ENCODE measurements at regions not wholly inside any gene's neighbourhood (a gene's known extent, or its start where the extent isn't known, plus 50 kb on each side); places are given as distances from the start of the nearest gene placed in this dataset.

DNA sequence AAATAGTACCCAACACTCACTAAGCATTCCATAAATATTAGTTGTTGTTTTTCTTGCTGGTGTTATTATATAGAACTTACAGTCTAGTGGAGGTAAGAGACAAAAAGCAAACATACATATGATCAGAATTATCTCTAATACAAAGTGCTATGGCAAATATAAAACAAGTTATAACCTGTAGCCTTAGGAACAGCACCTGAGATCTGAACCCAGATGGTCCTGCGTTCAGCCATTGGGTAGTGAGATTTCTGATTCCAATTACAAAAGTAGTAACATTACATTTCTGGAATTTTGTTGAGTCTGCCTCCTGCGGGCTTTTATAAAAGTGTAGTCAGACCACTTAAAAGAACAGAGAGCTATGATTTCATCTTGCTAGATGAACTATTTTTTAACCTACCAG, 242.9 kb upstream of the ZNF462 start:
- intact Hi-C loops (cut with DNase I, micrococcal nuclease), result no loop called here
- no peaks in the 10 kb centered on the region for H3K27me3 Mint-ChIP-seq
- ChIA-PET CTCF (no interaction called here), POLR2A (no interaction called here)
- no peak overlapping the region for H3K4me3 Mint-ChIP-seq
- DNase-seq (no peak), ATAC-seq (no peak)
- H3K36me3 Mint-ChIP-seq (ENCODE audit: low read depth), result no peaks in the 10 kb centered on the region
- H3K27ac Mint-ChIP-seq, result no peak overlapping the region
- H3K4me1 Mint-ChIP-seq, result no peaks in the 10 kb centered on the region
- no peaks in the 10 kb centered on the region for H3K9me3 Mint-ChIP-seq (ENCODE audit: low read depth)

DNA sequence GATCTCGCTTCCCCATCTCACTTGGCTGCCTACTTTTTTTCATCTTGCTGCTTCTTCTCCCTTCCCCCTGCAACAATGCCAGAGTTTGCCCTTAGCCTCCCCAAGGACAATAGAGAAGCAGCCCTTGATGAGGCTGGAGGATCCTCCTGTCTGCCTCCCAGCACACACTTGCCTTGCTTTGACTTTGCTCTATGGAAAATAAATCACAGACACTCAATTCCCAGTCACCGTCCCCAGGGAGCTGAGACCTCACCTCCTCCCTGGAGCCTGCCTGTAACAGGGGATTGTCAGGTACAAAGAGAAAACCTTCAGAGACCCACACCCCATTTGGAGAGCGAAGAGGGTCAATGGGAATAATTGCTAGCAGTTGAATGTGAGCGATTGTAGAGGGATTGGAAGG, 242.1 kb upstream of the ZNF462 start:
- no peak for DNase-seq
- intact Hi-C loops (cut with DNase I, micrococcal nuclease), result no loop called here
- POLR2A ChIA-PET, result no interaction called here
- Mint-ChIP-seq H3K4me3 (no peak overlapping the region), H3K27me3 (no peaks in the 10 kb centered on the region), H3K36me3 (ENCODE audit: low read depth) (no peaks in the 10 kb centered on the region), H3K27ac (no peak overlapping the region), H3K9me3 (ENCODE audit: low read depth) (no peaks in the 10 kb centered on the region), H3K4me1 (no peaks in the 10 kb centered on the region)
- CTCF ChIA-PET, result no interaction called here
- no peak for ATAC-seq

DNA sequence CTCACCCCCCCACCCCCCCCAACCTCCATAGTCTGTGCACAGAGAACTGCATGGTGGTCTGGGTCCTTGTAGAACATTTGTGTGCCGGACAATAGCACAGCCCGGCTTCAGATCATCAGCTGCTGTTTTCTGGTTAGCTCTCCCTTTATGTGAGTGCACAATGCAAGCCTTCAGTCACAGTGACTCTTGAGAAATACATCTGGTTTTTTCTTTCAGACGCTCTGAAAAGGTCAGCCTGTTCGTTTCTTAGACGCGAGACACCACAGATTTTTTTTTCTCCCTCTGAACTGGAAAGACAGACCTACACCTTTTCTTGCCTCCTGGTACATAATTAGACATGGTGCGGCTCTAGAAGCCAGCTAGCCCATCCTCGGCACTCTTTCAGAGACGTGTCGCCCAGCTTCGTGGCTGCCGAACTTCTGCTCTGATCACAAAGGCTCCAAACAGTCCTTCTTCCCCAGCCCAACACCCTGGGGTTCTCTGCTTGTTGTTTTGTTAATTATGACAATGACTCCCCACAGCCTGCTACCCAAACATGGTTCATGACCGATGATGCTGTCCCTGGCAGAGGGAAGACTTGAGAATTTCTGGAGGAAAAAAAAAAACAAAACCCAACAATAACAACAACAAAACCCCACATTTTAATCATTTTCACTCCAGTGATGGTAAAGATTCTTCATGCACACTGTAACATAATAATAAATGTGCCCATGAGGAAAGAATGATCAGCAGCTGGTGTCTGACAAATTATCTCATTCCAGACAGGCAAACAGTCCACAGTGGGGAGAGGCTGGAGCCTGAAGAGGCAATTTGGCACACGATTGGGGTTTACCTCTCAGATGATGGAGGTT, 241.4 kb upstream of the ZNF462 start:
- Mint-ChIP-seq H3K36me3 (ENCODE audit: low read depth) (no peaks in the 10 kb centered on the region), H3K27ac (no peak overlapping the region), H3K4me3 (no peak overlapping the region), H3K9me3 (ENCODE audit: low read depth) (no peaks in the 10 kb centered on the region), H3K4me1 (no peaks in the 10 kb centered on the region), H3K27me3 (no peaks in the 10 kb centered on the region)
- ATAC-seq, result no peak
- intact Hi-C loops (cut with DNase I, micrococcal nuclease), result no loop called here
- POLR2A ChIA-PET, result no interaction called here
- no peak for DNase-seq
- CTCF ChIA-PET, result no interaction called here

DNA sequence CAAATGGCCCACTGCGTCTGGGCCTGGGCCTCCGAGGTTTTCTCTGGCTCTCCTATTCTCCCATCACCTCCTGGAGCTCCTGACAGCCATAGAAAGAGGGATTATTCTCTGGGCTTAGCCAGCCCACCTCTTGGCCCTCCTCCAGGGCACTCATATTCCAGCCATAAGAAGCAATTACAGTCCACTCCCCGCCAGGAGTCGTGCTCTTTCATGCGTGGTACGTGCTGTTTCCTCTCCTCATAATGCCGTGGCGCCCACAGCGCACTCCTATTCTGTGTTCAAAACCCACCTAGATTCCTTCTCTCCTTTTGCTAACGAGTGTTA, 240.8 kb upstream of the ZNF462 start:
- ChIA-PET POLR2A (no interaction called here), CTCF (no interaction called here)
- Mint-ChIP-seq H3K4me3 (no peak overlapping the region), H3K27me3 (no peaks in the 10 kb centered on the region), H3K9me3 (ENCODE audit: low read depth) (no peaks in the 10 kb centered on the region), H3K27ac (no peak overlapping the region), H3K4me1 (no peaks in the 10 kb centered on the region), H3K36me3 (ENCODE audit: low read depth) (no peaks in the 10 kb centered on the region)
- DNase-seq (no peak), ATAC-seq (no peak)
- intact Hi-C loops (cut with DNase I, micrococcal nuclease), result no loop called here

DNA sequence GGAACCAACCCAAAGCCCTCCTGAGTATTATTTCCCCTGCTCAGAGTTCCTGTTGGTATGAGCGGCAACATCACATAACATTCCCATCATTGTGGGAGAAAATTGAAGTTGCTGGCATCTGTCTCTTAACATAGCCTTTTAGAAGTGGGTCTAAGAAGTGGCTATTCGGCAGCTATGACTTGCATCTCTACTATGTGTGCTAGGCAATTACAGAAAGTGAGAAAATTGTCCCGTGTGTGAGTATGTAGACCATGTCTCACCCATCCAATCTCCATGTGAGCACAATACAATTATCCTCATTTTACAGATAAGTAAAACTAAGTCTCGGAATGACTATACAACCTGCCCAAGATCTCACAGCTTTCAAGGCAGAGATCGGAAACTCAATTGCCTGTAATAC, 239.4 kb upstream of the ZNF462 start:
- DNase-seq (no peak), ATAC-seq (no peak)
- H3K27me3 Mint-ChIP-seq, result no peaks in the 10 kb centered on the region
- H3K4me1 Mint-ChIP-seq, result no peaks in the 10 kb centered on the region
- ChIA-PET CTCF (no interaction called here), POLR2A (no interaction called here)
- no peak overlapping the region for H3K4me3 Mint-ChIP-seq
- intact Hi-C loops (cut with DNase I, micrococcal nuclease), result no loop called here
- H3K36me3 Mint-ChIP-seq (ENCODE audit: low read depth), result no peaks in the 10 kb centered on the region
- H3K9me3 Mint-ChIP-seq (ENCODE audit: low read depth), result no peaks in the 10 kb centered on the region
- no peak overlapping the region for H3K27ac Mint-ChIP-seq

DNA sequence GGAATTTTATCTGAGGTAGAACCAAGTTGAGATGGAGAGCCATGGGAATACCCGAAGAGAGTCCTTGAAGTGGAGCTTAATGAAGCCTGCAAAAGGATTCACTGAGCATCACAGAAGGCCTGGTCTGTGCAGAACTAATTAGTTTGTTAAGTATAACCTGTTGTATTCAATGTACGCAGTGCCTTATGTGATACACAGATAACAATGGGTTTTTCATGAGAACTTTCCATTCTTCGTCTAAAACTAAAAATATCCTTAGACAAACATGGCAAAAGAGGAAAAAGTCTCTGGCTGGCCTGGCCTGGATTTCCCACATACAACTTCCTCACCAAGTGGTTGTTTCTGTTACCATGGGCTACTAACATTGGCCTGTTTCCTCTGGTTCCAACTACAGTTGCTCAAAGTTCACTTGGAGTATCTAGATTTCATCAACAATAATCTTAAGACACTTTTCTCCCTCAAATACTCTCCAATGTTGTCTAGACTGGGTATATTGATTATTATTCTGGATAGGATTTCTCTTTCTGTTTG, 237.6 kb upstream of the ZNF462 start:
- no peak for ATAC-seq
- intact Hi-C loops (cut with DNase I, micrococcal nuclease), result loop anchor here in 1 of 2 experiments (5.0 kb wide), 1 partner anchor 48 kb away; no protein-coding TSS in a partner anchor
- ChIA-PET CTCF (no interaction called here), POLR2A (no interaction called here)
- H3K4me1 Mint-ChIP-seq, result no peaks in the 10 kb centered on the region
- H3K9me3 Mint-ChIP-seq (ENCODE audit: low read depth), result no peaks in the 10 kb centered on the region
- H3K27me3 Mint-ChIP-seq, result no peaks in the 10 kb centered on the region
- no peak overlapping the region for H3K27ac Mint-ChIP-seq
- H3K36me3 Mint-ChIP-seq (ENCODE audit: low read depth), result no peaks in the 10 kb centered on the region
- H3K4me3 Mint-ChIP-seq, result no peak overlapping the region
- DNase-seq, result no peak

DNA sequence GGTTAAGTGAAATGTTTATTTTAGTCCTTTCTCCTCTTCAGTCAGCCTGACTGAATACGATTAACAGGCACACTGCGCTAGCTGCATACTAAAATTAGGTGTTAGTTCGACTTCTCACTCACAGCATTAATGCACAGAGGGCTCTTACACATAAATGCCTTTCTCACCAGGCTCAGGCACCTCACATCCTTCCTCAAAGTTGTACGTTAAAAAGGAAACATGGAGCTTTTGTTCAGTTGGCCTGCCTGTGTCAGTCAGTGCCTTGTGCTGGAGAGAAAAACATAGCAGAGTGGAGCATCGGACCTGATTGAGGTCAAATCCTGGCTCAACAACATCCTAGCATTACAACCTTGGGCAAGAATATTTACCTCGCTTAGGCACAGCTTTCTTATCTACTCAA, 236.0 kb upstream of the ZNF462 start:
- H3K27me3 Mint-ChIP-seq, result no peaks in the 10 kb centered on the region
- intact Hi-C loops (cut with DNase I, micrococcal nuclease), result loop anchor here in 1 of 2 experiments (5.0 kb wide), 1 partner anchor 50 kb away; no protein-coding TSS in a partner anchor
- DNase-seq, result no peak
- no peaks in the 10 kb centered on the region for H3K9me3 Mint-ChIP-seq (ENCODE audit: low read depth)
- no peak overlapping the region for H3K27ac Mint-ChIP-seq
- POLR2A ChIA-PET, result no interaction called here
- H3K4me1 Mint-ChIP-seq, result no peaks in the 10 kb centered on the region
- CTCF ChIA-PET, result interaction anchor here (0.6 kb wide), 1 partner anchor 1556 kb away, joined by 3 read pairs; no protein-coding TSS in a partner anchor
- ATAC-seq, result no peak
- no peak overlapping the region for H3K4me3 Mint-ChIP-seq
- no peaks in the 10 kb centered on the region for H3K36me3 Mint-ChIP-seq (ENCODE audit: low read depth)

DNA sequence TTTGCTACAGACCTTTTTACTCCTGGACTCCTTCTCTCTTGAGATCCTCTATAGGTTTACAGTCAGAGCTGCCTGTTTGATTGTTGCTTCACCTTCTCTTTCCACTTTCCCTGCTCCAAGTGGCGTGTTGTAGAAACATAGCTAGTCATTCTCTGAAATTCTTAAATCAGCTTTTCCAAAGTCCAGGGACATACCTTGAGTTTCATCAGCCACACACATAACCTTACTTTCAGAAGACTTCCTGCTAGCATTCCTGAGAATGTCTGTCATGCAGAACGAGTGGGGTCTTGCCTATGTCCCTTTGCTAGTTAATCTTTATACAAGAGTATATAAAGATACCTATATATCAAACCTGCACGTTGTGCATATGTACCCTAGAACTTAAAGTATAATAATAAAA, 230.3 kb upstream of the ZNF462 start:
- CTCF ChIA-PET, result no interaction called here
- intact Hi-C loops (cut with DNase I, micrococcal nuclease), result no loop called here
- Mint-ChIP-seq H3K4me3 (no peak overlapping the region), H3K27ac (no peak overlapping the region), H3K27me3 (no peaks in the 10 kb centered on the region), H3K36me3 (ENCODE audit: low read depth) (no peaks in the 10 kb centered on the region), H3K4me1 (no peaks in the 10 kb centered on the region), H3K9me3 (ENCODE audit: low read depth) (no peaks in the 10 kb centered on the region)
- POLR2A ChIA-PET, result no interaction called here
- DNase-seq (no peak), ATAC-seq (no peak)

DNA sequence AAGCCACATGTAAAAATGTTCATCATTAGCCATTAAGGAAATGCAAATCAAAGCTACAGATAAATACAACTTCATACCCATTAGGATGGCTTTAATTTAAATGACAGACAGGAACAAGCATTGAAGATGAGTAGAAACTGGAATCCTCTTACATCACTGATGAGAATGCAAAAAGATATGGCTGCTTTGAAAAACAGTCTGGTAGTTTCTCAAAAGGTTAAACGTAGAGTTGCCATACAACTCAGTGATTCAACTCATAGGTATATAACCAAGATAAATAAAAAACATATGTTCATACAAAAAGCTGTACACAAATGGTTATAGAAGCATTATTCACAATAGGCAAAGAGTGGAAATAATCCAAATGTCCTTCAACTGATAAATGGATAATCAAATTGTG, 228.8 kb upstream of the ZNF462 start:
- intact Hi-C loops (cut with DNase I, micrococcal nuclease), result no loop called here

DNA sequence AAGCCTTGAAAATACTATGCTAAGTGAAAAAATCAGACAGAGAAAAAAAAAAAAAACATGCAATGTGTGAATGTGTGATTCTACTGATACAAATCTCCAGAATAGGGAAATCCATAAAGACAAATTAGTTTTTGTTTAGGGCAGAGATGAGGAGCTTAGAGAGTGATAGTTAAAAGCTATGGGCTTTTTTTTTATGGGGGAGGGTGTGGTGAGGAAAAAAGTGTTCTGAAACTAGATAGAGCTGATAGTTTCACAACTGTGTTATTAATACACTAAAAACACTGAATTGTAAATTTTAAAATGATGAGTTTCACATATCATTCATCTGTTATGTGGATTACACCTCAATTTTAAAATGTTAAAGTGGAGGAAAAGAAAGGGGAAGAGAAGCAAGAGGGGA, 228.3 kb upstream of the ZNF462 start:
- Mint-ChIP-seq H3K4me1 (no peaks in the 10 kb centered on the region), H3K27me3 (no peaks in the 10 kb centered on the region), H3K36me3 (ENCODE audit: low read depth) (no peaks in the 10 kb centered on the region), H3K9me3 (ENCODE audit: low read depth) (no peaks in the 10 kb centered on the region), H3K27ac (no peak overlapping the region), H3K4me3 (no peak overlapping the region)
- ATAC-seq (no peak), DNase-seq (no peak)
- CTCF ChIA-PET, result interaction anchor here (0.8 kb wide), 1 partner anchor 119 kb away, joined by 3 read pairs; no protein-coding TSS in a partner anchor
- intact Hi-C loops (cut with DNase I, micrococcal nuclease), result no loop called here
- POLR2A ChIA-PET, result no interaction called here

More for the DNA sequence above, 228.8 kb upstream of the ZNF462 start:
- no peak for ATAC-seq
- Mint-ChIP-seq H3K9me3 (ENCODE audit: low read depth) (no peaks in the 10 kb centered on the region), H3K27me3 (no peaks in the 10 kb centered on the region), H3K27ac (no peak overlapping the region), H3K4me1 (no peaks in the 10 kb centered on the region), H3K36me3 (ENCODE audit: low read depth) (no peaks in the 10 kb centered on the region), H3K4me3 (no peak overlapping the region)
- no peak for DNase-seq
- CTCF ChIA-PET, result no interaction called here
- POLR2A ChIA-PET, result no interaction called here

DNA sequence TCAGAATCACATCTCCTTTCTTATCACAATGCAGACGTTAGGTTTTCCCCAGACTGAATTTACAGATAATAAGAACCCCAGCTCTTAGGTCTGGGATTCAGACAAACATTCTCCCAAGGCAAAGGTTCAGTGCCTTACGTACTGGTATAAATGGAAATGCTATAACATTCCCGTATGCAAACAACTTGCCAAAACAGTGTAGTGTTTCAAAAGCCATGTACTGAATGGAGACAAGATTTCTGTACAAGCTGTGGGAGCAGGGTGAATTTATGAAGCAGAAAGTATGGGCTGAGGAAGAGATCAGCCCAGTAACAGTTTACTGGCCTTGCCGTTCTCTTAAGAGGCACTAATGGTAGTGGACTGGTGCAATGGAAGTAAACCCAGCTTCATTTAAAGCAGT, 225.5 kb upstream of the ZNF462 start:
- CTCF ChIA-PET, result no interaction called here
- H3K9me3 Mint-ChIP-seq (ENCODE audit: low read depth), result peaks cover 2% of the 10 kb centered on the region
- POLR2A ChIA-PET, result no interaction called here
- no peaks in the 10 kb centered on the region for H3K36me3 Mint-ChIP-seq (ENCODE audit: low read depth)
- H3K4me3 Mint-ChIP-seq, result no peak overlapping the region
- no peaks in the 10 kb centered on the region for H3K27me3 Mint-ChIP-seq
- no peaks in the 10 kb centered on the region for H3K4me1 Mint-ChIP-seq
- H3K27ac Mint-ChIP-seq, result no peak overlapping the region
- ATAC-seq (no peak), DNase-seq (no peak)
- intact Hi-C loops (cut with DNase I, micrococcal nuclease), result no loop called here

DNA sequence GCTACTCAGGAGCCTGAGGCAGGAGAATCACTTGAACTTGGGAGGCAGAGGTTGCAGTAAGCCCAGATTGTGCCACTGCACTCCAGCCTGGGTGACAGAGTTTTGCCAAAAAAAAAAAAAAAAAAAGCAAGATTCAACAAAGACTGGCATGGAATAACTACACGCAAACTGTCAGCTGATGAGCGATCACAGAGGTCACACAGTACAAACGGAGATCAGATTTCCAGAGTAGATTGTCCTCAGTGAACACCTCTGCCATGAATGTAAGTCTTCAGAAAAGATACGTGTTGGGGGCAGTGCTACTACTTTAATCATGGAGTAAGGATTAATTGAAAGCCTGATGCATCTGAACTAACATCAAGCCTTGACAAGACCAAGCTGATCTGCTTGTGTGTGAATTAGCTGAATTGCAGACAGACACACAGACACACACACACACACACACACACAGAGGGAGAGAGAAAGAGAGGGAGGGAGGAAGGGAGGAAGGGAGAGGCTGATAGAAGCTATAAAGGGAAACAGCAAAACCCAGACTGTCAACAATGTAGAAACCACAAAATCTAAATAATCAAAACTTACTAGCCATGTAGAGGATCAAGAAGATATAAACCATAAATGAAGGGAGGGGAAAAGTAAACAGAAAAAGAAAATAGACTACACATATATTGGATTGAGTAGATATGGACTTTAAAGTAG, 222.9 kb upstream of the ZNF462 start:
- peaks cover 7% of the 10 kb centered on the region for H3K9me3 Mint-ChIP-seq (ENCODE audit: low read depth)
- no peaks in the 10 kb centered on the region for H3K4me1 Mint-ChIP-seq
- ChIA-PET CTCF (no interaction called here), POLR2A (interaction anchor here (0.7 kb wide), 1 partner anchor 308 kb away, joined by 3 read pairs; no protein-coding TSS in a partner anchor)
- ATAC-seq, result no peak
- no peak overlapping the region for H3K27ac Mint-ChIP-seq
- H3K4me3 Mint-ChIP-seq, result no peak overlapping the region
- no peak for DNase-seq
- H3K36me3 Mint-ChIP-seq (ENCODE audit: low read depth), result no peaks in the 10 kb centered on the region
- intact Hi-C loops (cut with DNase I, micrococcal nuclease), result loop anchor here in 1 of 2 experiments (10.0 kb wide), 2 partner anchors 45 to 85 kb away; no protein-coding TSS in a partner anchor
- no peaks in the 10 kb centered on the region for H3K27me3 Mint-ChIP-seq
